ENCODE measurements at regions not wholly inside any gene's neighbourhood (a gene's known extent, or its start where the extent isn't known, plus 50 kb on each side); places are given as distances from the start of the nearest gene placed in this dataset.
"Not testable (repeated sequence)": the region's sequence is repeated elsewhere in the genome, so short reads cannot be mapped to it uniquely, and the experiment has no call there.

- peak; percentile 90 for DNase-seq
Measured at GRCh38 chr9:135343837-135344522, 135.6 kb upstream of the PPP1R26 start.

- DNase-seq, result no peak
Measured at GRCh38 chr9:135344523-135344901, 135.1 kb upstream of the PPP1R26 start.

- no peak for DNase-seq
Measured at GRCh38 chr9:135344915-135345500, 134.6 kb upstream of the PPP1R26 start.

- no peak for DNase-seq
Measured at GRCh38 chr9:135345775-135346433, 133.7 kb upstream of the PPP1R26 start.

GRCh38 chr9:135346438-135347050 lies 133.0 kb upstream of the PPP1R26 start:
- DNase-seq, result no peak

GRCh38 chr9:135347461-135347860 lies 132.1 kb upstream of the PPP1R26 start:
- no peak for DNase-seq

- DNase-seq, result no peak
Measured at GRCh38 chr9:135348076-135348787, 131.3 kb upstream of the PPP1R26 start.

- DNase-seq, result no peak
Measured at GRCh38 chr9:135348788-135349150, 130.8 kb upstream of the PPP1R26 start.

GRCh38 chr9:135349212-135350002 lies 130.2 kb upstream of the PPP1R26 start:
- DNase-seq, result no peak

- no peak for DNase-seq
Measured at GRCh38 chr9:135350003-135350315, 129.6 kb upstream of the PPP1R26 start.

GRCh38 chr9:135353935-135354334 lies 125.6 kb upstream of the PPP1R26 start:
- no peak for DNase-seq

GRCh38 chr9:135355521-135356011 lies 124.0 kb upstream of the PPP1R26 start:
- peak; percentile 76 for DNase-seq

- DNase-seq, result no peak
Measured at GRCh38 chr9:135356021-135356420, 123.6 kb upstream of the PPP1R26 start.

GRCh38 chr9:135356796-135357195 lies 122.8 kb upstream of the PPP1R26 start:
- DNase-seq, result no peak

GRCh38 chr9:135357863-135358551 lies 121.6 kb upstream of the PPP1R26 start:
- peak; percentile 81 for DNase-seq

- DNase-seq, result no peak
Measured at GRCh38 chr9:135358552-135358940, 121.0 kb upstream of the PPP1R26 start.

- no peak for DNase-seq
Measured at GRCh38 chr9:135359764-135360163, 119.8 kb upstream of the PPP1R26 start.

- no peak for DNase-seq
Measured at GRCh38 chr9:135360617-135361016, 119.0 kb upstream of the PPP1R26 start.

GRCh38 chr9:135361668-135362067 lies 117.9 kb upstream of the PPP1R26 start:
- DNase-seq, result not testable (repeated sequence)

GRCh38 chr9:135363596-135363995 lies 116.0 kb upstream of the PPP1R26 start:
- DNase-seq, result no peak

- no peak for DNase-seq
Measured at GRCh38 chr9:135365013-135365768, 114.4 kb upstream of the PPP1R26 start.

Data from retina (tissue), 1 donor.